K562 (cell line): ENCODE measurements at regions not wholly inside any gene's neighbourhood (a gene's known extent, or its start where the extent isn't known, plus 50 kb on each side); places are given as distances from the start of the nearest gene placed in this dataset.

ENCODE experiments used
- ATAC-seq: fragments of 200-7000 bp; cut with Tn5 transposase; 3 replicates; pipeline ENCODE4 v1.9.1; 2020; ENCODE audit warnings: moderate library complexity
- BruUV-seq: library from RNA; stranded (reverse); fragments of 400-500 nt; replicated peaks from 2 replicates; lab custom pipeline; 2021; lab: Mats Ljungman, UMichigan
- CTCF ChIA-PET: fragments of 300-600 bp; formaldehyde crosslinking; extraction: SDS; loops from one replicate; lab custom pipeline; 2021; ENCODE audit warnings: low intra/inter-chr PET ratio; lab: Yijun Ruan, JAX
- POLR2A ChIA-PET: fragments of 300-600, 350-650 bp; sonication (Branson Sonifier 250); formaldehyde crosslinking; extraction: SDS; loops from one replicate; lab custom pipeline; 2021; ENCODE audit warnings: antibody characterized with exemption, inconsistent platforms; lab: Yijun Ruan, JAX
- DNase-seq, 4 experiments: peaks; one replicate each; pipeline versions ENCODE4 v3.0.0 to v3.0.0-alpha.2; 2011 to 2018; ENCODE audit warnings: low spot score in 3 of 4, mixed read lengths in 3 of 4; ENCODE audit errors: extremely low read depth in 1 of 4
- FAIRE-seq: peaks from 2 replicates; lab custom pipeline; 2011; peaks lifted over from hg19 to GRCh38; lab: Jason Lieb, UNC
- H2AFZ ChIP-seq: 2 replicates; pipeline ENCODE4 v1.6.0; 2011; ENCODE audit warnings: low read depth, low read length, control low read depth, inconsistent platforms
- H3K27ac ChIP-seq: fragments of 200-600 bp; 3 replicates; pipeline ENCODE4 v1.8.0; 2011; ENCODE audit warnings: low read depth, mild to moderate bottlenecking, control low read depth, inconsistent platforms, low read length, moderate library complexity, mixed read lengths; ENCODE audit errors: extremely low read depth
- H3K27me3 ChIP-seq, 2 experiments: fragments of 300-600 bp in 1 of 2; 2 replicates in 1 of 2; 3 replicates in 1 of 2; pipeline versions ENCODE4 v1.6.0 to v1.8.0; 2011; ENCODE audit warnings: inconsistent platforms in 2 of 2, low read length in 2 of 2, mild to moderate bottlenecking in 1 of 2, mixed read lengths in 1 of 2, moderate library complexity in 1 of 2; ENCODE audit not compliant: control insufficient read depth in 2 of 2, insufficient read depth in 2 of 2
- H3K36me3 ChIP-seq: fragments of 300-600 bp; 3 replicates; pipeline ENCODE4 v1.8.0; 2011; ENCODE audit warnings: mild to moderate bottlenecking, low read length, inconsistent platforms; ENCODE audit not compliant: control insufficient read depth, insufficient read depth
- H3K4me1 ChIP-seq, 2 experiments: fragments of 200-600 bp in 1 of 2; replicated peaks in 1 of 2; 2 replicates in 1 of 2; 3 replicates in 1 of 2; pipeline versions ENCODE4 v1.5.1 to v1.8.0; 2011; ENCODE audit warnings: inconsistent platforms in 2 of 2, low read length in 2 of 2, mild to moderate bottlenecking in 1 of 2, mixed read lengths in 1 of 2, moderate library complexity in 1 of 2; ENCODE audit not compliant: control insufficient read depth in 2 of 2, insufficient read depth in 2 of 2
- H3K4me2 ChIP-seq: 2 replicates; pipeline ENCODE4 v1.6.1; 2011; ENCODE audit warnings: low read length, control low read depth, inconsistent platforms, mixed read lengths; ENCODE audit not compliant: insufficient read depth
- H3K4me3 ChIP-seq: fragments of 200-600 bp; sonication (generic), shearing (Covaris generic); 2 replicates; pipeline ENCODE4 v1.5.1; 2016; ENCODE audit warnings: control low read depth, inconsistent platforms
- H3K79me2 ChIP-seq: fragments of 200-600 bp; 3 replicates; pipeline ENCODE4 v1.8.0; 2011; ENCODE audit warnings: low read length, inconsistent platforms; ENCODE audit not compliant: control insufficient read depth, insufficient read depth
- H3K9ac ChIP-seq, 2 experiments: 2 replicates each; pipeline versions ENCODE4 v1.6.0 to v1.6.1; 2011; ENCODE audit warnings: low read depth in 2 of 2, low read length in 2 of 2, control low read depth in 1 of 2, inconsistent platforms in 1 of 2, mild to moderate bottlenecking in 1 of 2, mixed read lengths in 1 of 2; ENCODE audit not compliant: insufficient read depth in 1 of 2
- H3K9me1 ChIP-seq: one replicate; pipeline ENCODE4 v1.6.0; 2011; ENCODE audit warnings: inconsistent platforms, mild to moderate bottlenecking, low read length, moderate library complexity; ENCODE audit not compliant: control insufficient read depth, insufficient read depth
- H3K9me3 ChIP-seq: replicated peaks from 2 replicates; pipeline ENCODE4 v1.5.1; 2011; ENCODE audit warnings: low read depth, low read length, inconsistent platforms; ENCODE audit not compliant: control insufficient read depth, insufficient read depth
- H4K20me1 ChIP-seq: replicated peaks from 2 replicates; pipeline ENCODE4 v1.6.1; 2011; ENCODE audit warnings: low read length, inconsistent platforms, mixed read lengths; ENCODE audit not compliant: control insufficient read depth, insufficient read depth
- ATF4 ChIP-seq: fragments of 450-650 bp; formaldehyde crosslinking; IDR thresholded peaks from 2 replicates; pipeline ENCODE4 v1.4.0; 2022; ENCODE audit warnings: mild to moderate bottlenecking, moderate library complexity
- CEBPG ChIP-seq, 3 experiments: fragments of 200-800 bp in 1 of 3; sonication (Bioruptor generic) in 1 of 3; sonication (generic) in 1 of 3; formaldehyde crosslinking in 1 of 3; IDR thresholded peaks in 2 of 3; conservative IDR thresholded peaks in 1 of 3; 2 replicates each; pipeline versions ENCODE4 v1.6.1 to v1.8.0; 2016 to 2022; ENCODE audit warnings: missing compliant biosample characterization in 2 of 3, missing genetic modification characterization in 2 of 3, mild to moderate bottlenecking in 1 of 3, missing genetic modification reagents in 1 of 3
- CREB1 ChIP-seq, 2 experiments: sonication (generic) in 1 of 2; formaldehyde crosslinking in 1 of 2; IDR thresholded peaks; 2 replicates each; pipeline versions ENCODE4 v1.6.1 to v1.8.0; 2012 to 2022; ENCODE audit warnings: inconsistent platforms in 1 of 2, mild to moderate bottlenecking in 1 of 2, missing genetic modification reagents in 1 of 2, moderate library complexity in 1 of 2
- MAFK ChIP-seq: IDR thresholded peaks from 2 replicates; pipeline ENCODE4 v1.6.1; 2011; ENCODE audit warnings: low read length, improper control_type of control experiment
- VEZF1 ChIP-seq: fragments of 200-800 bp; sonication (Bioruptor generic); IDR thresholded peaks from 2 replicates; pipeline ENCODE4 v1.6.1; 2017; ENCODE audit warnings: missing genetic modification characterization, missing compliant biosample characterization
- ZC3H4 ChIP-seq: sonication (generic); formaldehyde crosslinking; IDR thresholded peaks from 2 replicates; pipeline ENCODE4 v1.9.0; 2021; ENCODE audit warnings: missing genetic modification reagents, borderline replicate concordance
- ZFP1 ChIP-seq: fragments of 450-650 bp; formaldehyde crosslinking; IDR thresholded peaks from 2 replicates; pipeline ENCODE4 v1.4.0; 2020; ENCODE audit warnings: mild to moderate bottlenecking, mixed read lengths
- WGBS: fragments of 100-300 bp; shearing (Covaris generic); methylation state at CpG from one replicate; pipeline ENCODE4 v1.1.6; 2016; ENCODE audit warnings: low coverage, mixed read lengths; ENCODE audit not compliant: insufficient coverage; ENCODE audit errors: missing lambda C conversion rate; 5-methylcytosine and 5-hydroxymethylcytosine counted together
- in situ Hi-C: fragments of 300-500 bp; cut with MboI; formaldehyde crosslinking; loops from 4 replicates; pipeline ENCODE4 v1.15.0; 2018; ENCODE audit warnings: inconsistent platforms, mixed read lengths
- intact Hi-C: fragments of 100-400 bp; cut with micrococcal nuclease; formaldehyde crosslinking; loops from 2 replicates; pipeline ENCODE4 v1.14.2; 2022

- Histone ChIP-seq H3K4me2 (no peak overlapping the region), H3K4me3 (no peak overlapping the region), H4K20me1 (no peaks in the 10 kb centered on the region), H3K4me1 (no peaks in the 10 kb centered on the region), H2AFZ (no peak overlapping the region), H3K79me2 (no peaks in the 10 kb centered on the region), H3K27ac (no peak overlapping the region), H3K9ac (no peak overlapping the region), H3K36me3 (no peaks in the 10 kb centered on the region), H3K27me3 (peaks cover 5 to 32% of the 10 kb centered on the region in 2 experiments; a peak in 4 of 5 replicates), H3K9me1 (no peaks in the 10 kb centered on the region), H3K9me3 (no peaks in the 10 kb centered on the region)
- intact Hi-C loops (no loop called here), in situ Hi-C loops (no loop called here)
- no peak for TF ChIP-seq ZFP1
- TF ChIP-seq CREB1 (IDR thresholded peaks at IDR 0.05) = no peak
- TF ChIP-seq CREB1 (CRISPR knock-in tag; IDR thresholded peaks at IDR 0.05) = no peak
- TF ChIP-seq ATF4 (CRISPR knock-in tag) = no peak
- TF ChIP-seq CEBPG (CRISPR knock-in tag; IDR thresholded peaks at IDR 0.05) = no peak
- TF ChIP-seq CEBPG (tag; conservative IDR thresholded peaks at IDR 0.05 in 1 of 2, IDR thresholded peaks at IDR 0.05 in 1 of 2) = peak in 1 of 2 experiments; percentile 54; a peak in 3 of 4 replicates
- no peak for TF ChIP-seq MAFK
- TF ChIP-seq VEZF1 (CRISPR knock-in tag) = no peak
- TF ChIP-seq ZC3H4 (CRISPR knock-in tag) = no peak
- WGBS = 6% methylated on average over 2 of the region's 2 CpGs
- no TSS peak for BruUV-seq
- FAIRE-seq (no peak), DNase-seq (no peak), ATAC-seq (no peak)
- CTCF ChIA-PET = interaction anchor here (0.6 kb wide), 1 partner anchor 13 kb away, joined by 3 read pairs; no protein-coding TSS in a partner anchor
- POLR2A ChIA-PET = interaction anchor here (0.6 to 1.3 kb wide), 2 partner anchors 8 to 23 kb away, joined by 5 read pairs; no protein-coding TSS in a partner anchor
Observed at GRCh38 chr5:5666076-5666365, 243.5 kb downstream of the ICE1 start.
